ENCODE measurements at regions not wholly inside any gene's neighbourhood (a gene's known extent, or its start where the extent isn't known, plus 50 kb on each side); places are given as distances from the start of the nearest gene placed in this dataset.

DNA sequence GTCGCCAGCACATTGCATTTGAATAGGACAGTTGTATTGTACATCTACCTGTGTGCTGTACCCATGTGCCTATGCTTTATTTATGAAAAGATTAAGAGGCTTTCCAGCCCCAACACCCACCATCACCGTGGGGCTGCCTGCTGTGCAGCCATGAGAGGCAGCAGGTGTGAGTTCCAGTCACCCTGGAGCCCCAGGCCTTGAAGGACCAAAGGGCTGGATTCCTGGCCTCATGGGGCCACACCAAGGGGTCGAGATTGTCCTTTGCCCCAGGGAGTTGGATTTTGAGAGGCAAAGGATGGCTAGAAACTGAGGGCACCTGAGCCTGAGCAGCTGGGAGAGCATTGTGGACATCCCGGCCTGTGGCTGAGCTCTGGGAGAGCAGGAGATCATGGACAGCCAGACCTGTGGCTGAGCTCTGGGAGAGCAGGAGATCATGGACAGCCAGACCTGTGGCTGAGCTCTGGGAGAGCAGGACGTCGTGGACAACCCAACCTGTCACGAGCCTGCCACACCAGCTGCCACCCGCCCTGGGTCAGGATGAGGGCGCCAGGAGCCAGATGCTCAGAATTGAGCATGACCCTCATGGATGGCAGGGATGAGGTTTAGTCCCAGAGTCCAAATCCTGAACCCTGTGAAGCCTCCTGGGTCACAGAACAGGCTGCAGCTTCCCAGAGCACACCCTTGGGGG is 182.5 kb upstream of the RAB6C start:
- TF ChIP-seq, protein P1, sequence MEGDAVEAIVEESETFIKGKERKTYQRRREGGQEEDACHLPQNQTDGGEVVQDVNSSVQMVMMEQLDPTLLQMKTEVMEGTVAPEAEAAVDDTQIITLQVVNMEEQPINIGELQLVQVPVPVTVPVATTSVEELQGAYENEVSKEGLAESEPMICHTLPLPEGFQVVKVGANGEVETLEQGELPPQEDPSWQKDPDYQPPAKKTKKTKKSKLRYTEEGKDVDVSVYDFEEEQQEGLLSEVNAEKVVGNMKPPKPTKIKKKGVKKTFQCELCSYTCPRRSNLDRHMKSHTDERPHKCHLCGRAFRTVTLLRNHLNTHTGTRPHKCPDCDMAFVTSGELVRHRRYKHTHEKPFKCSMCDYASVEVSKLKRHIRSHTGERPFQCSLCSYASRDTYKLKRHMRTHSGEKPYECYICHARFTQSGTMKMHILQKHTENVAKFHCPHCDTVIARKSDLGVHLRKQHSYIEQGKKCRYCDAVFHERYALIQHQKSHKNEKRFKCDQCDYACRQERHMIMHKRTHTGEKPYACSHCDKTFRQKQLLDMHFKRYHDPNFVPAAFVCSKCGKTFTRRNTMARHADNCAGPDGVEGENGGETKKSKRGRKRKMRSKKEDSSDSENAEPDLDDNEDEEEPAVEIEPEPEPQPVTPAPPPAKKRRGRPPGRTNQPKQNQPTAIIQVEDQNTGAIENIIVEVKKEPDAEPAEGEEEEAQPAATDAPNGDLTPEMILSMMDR (IDR thresholded peaks at IDR 0.05): no peak
- no peak for TF ChIP-seq POLR2A (IDR thresholded peaks at IDR 0.05)

All from lower leg skin (tissue), 3 donors.